ENCODE measurements at regions not wholly inside any gene's neighbourhood (a gene's known extent, or its start where the extent isn't known, plus 50 kb on each side); places are given as distances from the start of the nearest gene placed in this dataset.
"Not testable (repeated sequence)": the region's sequence is repeated elsewhere in the genome, so short reads cannot be mapped to it uniquely, and the experiment has no call there.

DNA sequence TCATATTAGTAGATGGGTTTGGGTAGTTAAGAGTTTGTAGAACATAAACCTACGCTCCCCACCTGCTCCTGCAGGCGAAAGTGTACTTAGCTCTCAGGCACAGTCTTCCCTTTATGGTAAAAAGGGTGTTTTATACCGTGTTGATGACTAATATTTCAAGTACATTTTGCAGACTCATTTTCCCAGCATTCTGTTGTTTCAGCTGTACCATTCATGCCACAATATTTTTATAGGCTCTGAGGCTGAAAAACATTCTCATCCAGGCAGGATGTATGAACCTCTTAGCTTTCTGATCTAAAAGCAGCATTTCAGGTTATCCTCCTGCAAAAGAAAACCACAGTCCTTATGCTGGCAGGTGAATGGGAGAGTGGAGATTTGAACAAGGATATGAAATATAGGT, 231.4 kb downstream of the NR2F1-AS1 start:
- TF ChIP-seq, protein P1, sequence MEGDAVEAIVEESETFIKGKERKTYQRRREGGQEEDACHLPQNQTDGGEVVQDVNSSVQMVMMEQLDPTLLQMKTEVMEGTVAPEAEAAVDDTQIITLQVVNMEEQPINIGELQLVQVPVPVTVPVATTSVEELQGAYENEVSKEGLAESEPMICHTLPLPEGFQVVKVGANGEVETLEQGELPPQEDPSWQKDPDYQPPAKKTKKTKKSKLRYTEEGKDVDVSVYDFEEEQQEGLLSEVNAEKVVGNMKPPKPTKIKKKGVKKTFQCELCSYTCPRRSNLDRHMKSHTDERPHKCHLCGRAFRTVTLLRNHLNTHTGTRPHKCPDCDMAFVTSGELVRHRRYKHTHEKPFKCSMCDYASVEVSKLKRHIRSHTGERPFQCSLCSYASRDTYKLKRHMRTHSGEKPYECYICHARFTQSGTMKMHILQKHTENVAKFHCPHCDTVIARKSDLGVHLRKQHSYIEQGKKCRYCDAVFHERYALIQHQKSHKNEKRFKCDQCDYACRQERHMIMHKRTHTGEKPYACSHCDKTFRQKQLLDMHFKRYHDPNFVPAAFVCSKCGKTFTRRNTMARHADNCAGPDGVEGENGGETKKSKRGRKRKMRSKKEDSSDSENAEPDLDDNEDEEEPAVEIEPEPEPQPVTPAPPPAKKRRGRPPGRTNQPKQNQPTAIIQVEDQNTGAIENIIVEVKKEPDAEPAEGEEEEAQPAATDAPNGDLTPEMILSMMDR (IDR thresholded peaks at IDR 0.05; ENCODE audit: unreplicated experiment), result no peak

DNA sequence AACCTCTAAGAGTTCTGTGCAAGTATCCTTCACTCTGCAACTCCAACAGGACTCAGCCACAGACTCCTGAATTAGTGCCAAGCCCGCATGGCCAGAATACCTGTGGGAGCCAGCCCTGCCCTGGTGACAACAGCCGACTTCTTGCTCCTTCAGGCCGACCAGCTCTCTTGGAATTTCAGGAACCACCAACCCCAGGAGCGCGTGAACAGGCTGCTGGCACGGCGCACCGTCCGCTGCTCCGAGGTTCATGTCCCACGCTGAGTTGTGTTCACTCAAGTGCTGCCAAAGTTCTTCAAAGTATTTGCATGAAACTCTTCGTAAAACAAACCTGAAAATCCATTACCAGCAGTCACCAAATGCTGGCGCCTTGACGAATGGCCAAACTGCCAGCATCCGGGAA, 232.8 kb downstream of the NR2F1-AS1 start:
- Mint-ChIP-seq H3K4me3 (ENCODE audit: low read depth) (no peak overlapping the region), H3K27me3 (peaks cover 3% of the 10 kb centered on the region), H3K9me3 (ENCODE audit: low read depth) (peaks cover 3% of the 10 kb centered on the region), H3K27ac (no peak overlapping the region), H3K36me3 (ENCODE audit: insufficient read depth) (no peaks in the 10 kb centered on the region), H3K4me1 (ENCODE audit: low read depth) (peaks cover 10% of the 10 kb centered on the region)
- TF ChIP-seq, protein P1 (IDR thresholded peaks at IDR 0.05; ENCODE audit: unreplicated experiment), result no peak
- no peak for DNase-seq (ENCODE audit: low spot score, unreplicated experiment)

More for the DNA sequence above, 231.4 kb downstream of the NR2F1-AS1 start:
- peaks cover 3% of the 10 kb centered on the region for H3K9me3 Mint-ChIP-seq (ENCODE audit: low read depth)
- no peak overlapping the region for H3K27ac Mint-ChIP-seq
- no peak for DNase-seq (ENCODE audit: low spot score, unreplicated experiment)
- H3K27me3 Mint-ChIP-seq, result peaks cover 3% of the 10 kb centered on the region
- H3K36me3 Mint-ChIP-seq (ENCODE audit: insufficient read depth), result no peaks in the 10 kb centered on the region
- H3K4me1 Mint-ChIP-seq (ENCODE audit: low read depth), result no peaks in the 10 kb centered on the region
- no peak overlapping the region for H3K4me3 Mint-ChIP-seq (ENCODE audit: low read depth)

DNA sequence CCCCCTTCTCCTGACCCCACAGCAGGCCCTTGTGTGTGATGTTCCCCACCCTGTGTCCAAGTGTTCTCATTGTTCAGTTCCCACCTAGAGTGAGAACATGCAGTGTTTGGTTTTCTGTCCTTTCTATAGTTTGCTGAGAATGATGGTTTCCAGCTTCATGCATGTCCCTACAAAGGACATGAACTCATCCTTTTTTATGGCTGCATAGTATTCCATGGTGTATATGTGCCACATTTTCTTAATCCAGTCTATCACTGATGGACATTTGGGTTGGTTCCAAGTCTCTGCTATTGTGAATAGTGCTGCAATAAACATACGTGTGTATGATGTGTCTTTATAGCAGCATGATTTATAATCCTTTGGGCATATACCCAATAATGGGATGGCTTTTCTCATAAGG, 234.2 kb downstream of the NR2F1-AS1 start:
- not testable (repeated sequence) for H3K4me3 Mint-ChIP-seq (ENCODE audit: low read depth); DNase-seq (ENCODE audit: low spot score, unreplicated experiment); H3K27ac Mint-ChIP-seq; H3K27me3 Mint-ChIP-seq; H3K9me3 Mint-ChIP-seq (ENCODE audit: low read depth); H3K36me3 Mint-ChIP-seq (ENCODE audit: insufficient read depth)
- H3K4me1 Mint-ChIP-seq (ENCODE audit: low read depth), result peaks cover 20% of the 10 kb centered on the region

DNA sequence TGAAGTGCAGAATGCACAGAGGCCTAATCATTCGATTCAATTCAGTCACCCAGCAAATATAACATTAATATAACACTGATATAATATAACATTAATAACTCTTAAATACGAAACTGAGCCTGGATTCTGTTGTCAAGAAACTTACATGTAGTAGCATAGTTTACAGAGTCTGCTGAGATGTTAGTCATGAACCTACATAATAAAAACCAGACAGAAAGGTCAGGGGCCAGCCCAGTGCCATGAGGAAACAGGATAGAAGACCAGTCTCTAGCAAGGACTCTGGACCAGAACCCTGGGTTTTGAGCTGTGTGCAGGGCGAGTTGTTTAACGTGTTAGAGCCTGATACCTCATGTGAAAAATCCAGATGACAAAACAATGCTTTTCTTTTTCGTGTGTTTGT, 234.7 kb downstream of the NR2F1-AS1 start:
- TF ChIP-seq, protein P1 (IDR thresholded peaks at IDR 0.05; ENCODE audit: unreplicated experiment), result no peak
- Mint-ChIP-seq H3K4me3 (ENCODE audit: low read depth) (no peak overlapping the region), H3K27me3 (peaks cover 3% of the 10 kb centered on the region), H3K9me3 (ENCODE audit: low read depth) (peaks cover 3% of the 10 kb centered on the region), H3K27ac (no peak overlapping the region), H3K36me3 (ENCODE audit: insufficient read depth) (no peaks in the 10 kb centered on the region), H3K4me1 (ENCODE audit: low read depth) (peaks cover 21% of the 10 kb centered on the region)
- no peak for DNase-seq (ENCODE audit: low spot score, unreplicated experiment)

DNA sequence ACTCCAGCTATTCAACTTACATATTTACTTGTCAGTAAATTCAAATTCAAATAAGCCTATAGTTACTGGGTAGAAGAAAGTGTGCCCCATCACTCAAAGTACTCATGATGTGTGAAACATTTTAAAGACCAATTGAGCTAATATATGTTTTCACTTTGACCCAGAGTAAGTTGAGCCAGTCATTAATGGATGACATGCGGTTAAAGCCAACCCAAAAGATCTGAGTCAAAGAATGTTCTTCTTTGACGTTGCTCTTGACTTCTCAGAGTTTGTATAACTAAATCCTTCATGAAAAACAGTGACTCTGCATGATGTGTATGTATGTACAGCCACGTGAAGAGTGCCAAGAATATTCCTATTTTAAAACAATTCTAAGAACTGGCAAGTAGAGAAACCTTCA, 237.4 kb downstream of the NR2F1-AS1 start:
- H3K4me3 Mint-ChIP-seq (ENCODE audit: low read depth), result no peak overlapping the region
- H3K9me3 Mint-ChIP-seq (ENCODE audit: low read depth), result no peaks in the 10 kb centered on the region
- peaks cover 21% of the 10 kb centered on the region for H3K4me1 Mint-ChIP-seq (ENCODE audit: low read depth)
- no peak for DNase-seq (ENCODE audit: low spot score, unreplicated experiment)
- H3K27me3 Mint-ChIP-seq, result no peaks in the 10 kb centered on the region
- TF ChIP-seq, protein P1 (IDR thresholded peaks at IDR 0.05; ENCODE audit: unreplicated experiment), result no peak
- H3K36me3 Mint-ChIP-seq (ENCODE audit: insufficient read depth), result no peaks in the 10 kb centered on the region
- H3K27ac Mint-ChIP-seq, result no peak overlapping the region

DNA sequence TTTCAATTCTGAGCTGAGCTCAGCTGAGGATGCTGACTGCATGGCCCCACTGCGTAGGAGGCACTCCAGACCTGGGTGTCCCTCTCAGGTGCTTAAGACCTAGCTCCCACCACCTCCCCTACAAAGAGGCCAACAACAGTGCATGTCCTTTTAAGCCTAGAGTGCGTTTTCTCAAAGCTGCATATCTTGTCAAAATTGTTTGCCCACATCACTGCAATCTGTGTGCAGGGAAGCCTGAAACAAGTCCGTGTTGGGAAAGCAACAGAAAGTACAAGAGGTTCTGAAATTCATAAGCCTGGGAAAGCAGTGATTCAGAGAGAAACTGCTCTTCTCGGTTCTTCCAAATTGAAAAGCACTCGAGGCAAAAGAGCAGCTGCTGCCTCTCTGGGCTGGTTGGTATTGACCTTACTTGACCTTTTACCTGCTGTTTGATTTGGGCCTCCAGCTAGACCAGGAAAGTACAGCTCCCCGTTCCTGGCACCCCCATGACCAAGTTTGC, 238.4 kb downstream of the NR2F1-AS1 start:
- H3K4me1 Mint-ChIP-seq (ENCODE audit: low read depth), result peaks cover 21% of the 10 kb centered on the region
- no peaks in the 10 kb centered on the region for H3K9me3 Mint-ChIP-seq (ENCODE audit: low read depth)
- no peaks in the 10 kb centered on the region for H3K36me3 Mint-ChIP-seq (ENCODE audit: insufficient read depth)
- H3K4me3 Mint-ChIP-seq (ENCODE audit: low read depth), result no peak overlapping the region
- no peak for DNase-seq (ENCODE audit: low spot score, unreplicated experiment)
- no peak overlapping the region for H3K27ac Mint-ChIP-seq
- no peaks in the 10 kb centered on the region for H3K27me3 Mint-ChIP-seq
- TF ChIP-seq, protein P1 (IDR thresholded peaks at IDR 0.05; ENCODE audit: unreplicated experiment), result no peak
